ENCODE measurements at regions not wholly inside any gene's neighbourhood (a gene's known extent, or its start where the extent isn't known, plus 50 kb on each side); places are given as distances from the start of the nearest gene placed in this dataset.

DNA sequence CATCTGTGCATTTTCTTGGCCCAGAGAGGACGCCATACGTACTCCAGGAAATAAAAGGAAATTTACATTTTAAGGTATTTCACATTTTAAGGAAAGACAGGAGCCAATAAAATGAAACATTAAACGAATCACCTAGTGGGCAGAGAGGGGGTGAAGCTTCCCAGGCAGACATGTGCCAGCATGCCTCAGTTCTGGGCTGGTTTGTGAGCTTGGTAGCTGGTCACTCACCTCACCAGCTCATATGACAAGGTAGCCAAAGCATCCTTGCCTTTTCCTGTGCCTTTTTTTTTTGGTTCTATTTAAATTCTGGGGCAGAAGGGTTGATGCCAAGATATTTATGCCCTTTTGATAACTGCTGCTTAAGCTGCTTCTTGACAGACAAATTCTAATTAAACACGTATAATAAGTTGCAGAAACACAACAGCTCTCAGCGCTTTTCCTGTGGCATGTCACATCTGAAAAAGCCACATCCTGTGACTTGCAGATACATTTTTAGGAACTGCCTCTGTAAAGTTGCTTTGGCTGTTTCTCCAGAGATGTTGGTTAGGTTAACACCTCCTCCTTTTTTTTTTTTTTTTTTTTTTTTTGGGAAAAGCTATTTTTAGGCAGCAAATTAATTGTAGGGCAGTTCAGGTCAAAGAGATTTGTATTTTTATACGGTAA, 218.6 kb downstream of the PDCD6IP start:
- TF ChIP-seq, protein P1, sequence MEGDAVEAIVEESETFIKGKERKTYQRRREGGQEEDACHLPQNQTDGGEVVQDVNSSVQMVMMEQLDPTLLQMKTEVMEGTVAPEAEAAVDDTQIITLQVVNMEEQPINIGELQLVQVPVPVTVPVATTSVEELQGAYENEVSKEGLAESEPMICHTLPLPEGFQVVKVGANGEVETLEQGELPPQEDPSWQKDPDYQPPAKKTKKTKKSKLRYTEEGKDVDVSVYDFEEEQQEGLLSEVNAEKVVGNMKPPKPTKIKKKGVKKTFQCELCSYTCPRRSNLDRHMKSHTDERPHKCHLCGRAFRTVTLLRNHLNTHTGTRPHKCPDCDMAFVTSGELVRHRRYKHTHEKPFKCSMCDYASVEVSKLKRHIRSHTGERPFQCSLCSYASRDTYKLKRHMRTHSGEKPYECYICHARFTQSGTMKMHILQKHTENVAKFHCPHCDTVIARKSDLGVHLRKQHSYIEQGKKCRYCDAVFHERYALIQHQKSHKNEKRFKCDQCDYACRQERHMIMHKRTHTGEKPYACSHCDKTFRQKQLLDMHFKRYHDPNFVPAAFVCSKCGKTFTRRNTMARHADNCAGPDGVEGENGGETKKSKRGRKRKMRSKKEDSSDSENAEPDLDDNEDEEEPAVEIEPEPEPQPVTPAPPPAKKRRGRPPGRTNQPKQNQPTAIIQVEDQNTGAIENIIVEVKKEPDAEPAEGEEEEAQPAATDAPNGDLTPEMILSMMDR (IDR thresholded peaks at IDR 0.05; ENCODE audit: low read depth, low read length, missing control alignments) = no peak
- DNase-seq (ENCODE audit: low read depth) = peak; percentile 12
- H3K4me3 ChIP-seq (ENCODE audit: low read depth, low read length) = no peak overlapping the region

DNA sequence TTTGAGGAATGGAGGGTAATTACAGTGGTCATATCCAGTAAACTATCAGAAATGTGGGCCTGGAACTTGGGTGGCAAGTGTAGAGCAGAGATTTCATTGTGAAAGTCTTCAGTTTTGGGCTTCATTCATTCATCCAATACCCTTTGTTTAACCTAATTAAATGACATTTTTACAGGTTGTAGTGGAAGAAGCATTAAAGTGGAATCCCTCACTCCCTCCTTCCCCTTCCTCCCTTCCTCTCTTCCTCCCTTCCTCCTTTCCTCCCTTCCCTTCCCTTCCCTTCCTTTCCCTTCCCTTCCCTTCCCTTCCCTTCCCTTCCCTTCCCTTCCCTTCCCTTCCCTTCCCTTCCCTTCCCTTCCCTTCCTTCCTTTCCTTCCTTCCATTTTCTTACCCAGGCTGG, 219.3 kb downstream of the PDCD6IP start:
- TF ChIP-seq, protein P1 (IDR thresholded peaks at IDR 0.05; ENCODE audit: low read depth, low read length, missing control alignments) = no peak
- H3K4me3 ChIP-seq (ENCODE audit: low read depth, low read length) = no peak overlapping the region
- no peak for DNase-seq (ENCODE audit: low read depth)

DNA sequence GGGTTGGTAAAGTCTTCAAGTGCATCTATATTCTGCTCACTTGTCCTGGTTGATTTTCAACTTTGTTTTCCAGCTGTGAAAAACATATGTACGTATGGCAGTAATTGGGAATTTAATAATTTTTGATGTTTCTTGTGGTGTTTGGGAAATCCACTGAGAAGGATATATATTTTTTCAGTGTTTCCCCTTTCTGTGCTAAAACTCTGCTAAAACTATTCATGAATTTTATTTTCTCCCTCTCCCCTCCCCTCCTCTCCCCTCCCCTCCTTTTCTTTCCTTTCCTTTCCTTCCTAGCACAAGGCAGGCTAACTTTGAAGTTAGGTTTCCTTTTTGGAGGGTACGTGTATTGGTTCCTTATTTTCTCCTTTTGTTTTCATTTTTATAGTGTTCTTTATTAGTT, 220.7 kb downstream of the PDCD6IP start:
- TF ChIP-seq, protein P1 (IDR thresholded peaks at IDR 0.05; ENCODE audit: low read depth, low read length, missing control alignments) = no peak
- DNase-seq (ENCODE audit: low read depth) = no peak
- no peak overlapping the region for H3K4me3 ChIP-seq (ENCODE audit: low read depth, low read length)

DNA sequence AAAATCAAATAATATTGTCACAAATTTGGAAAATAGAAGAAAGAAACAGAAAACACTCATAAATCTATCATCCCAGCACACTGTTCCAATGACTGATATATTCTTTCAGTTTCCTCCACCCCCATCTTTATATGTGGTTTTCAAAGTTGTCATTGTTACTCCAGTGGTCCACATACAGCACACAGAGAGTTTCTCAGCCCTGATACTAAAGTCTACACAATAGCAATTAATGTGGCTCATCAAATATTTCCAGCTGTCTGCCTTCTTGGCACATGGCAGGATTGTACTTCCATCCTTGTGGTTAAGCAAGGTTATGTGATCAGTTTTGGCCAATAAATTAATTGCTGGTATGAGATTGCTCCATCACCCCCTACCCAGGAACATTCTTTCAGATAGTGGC, 221.7 kb downstream of the PDCD6IP start:
- no peak for DNase-seq (ENCODE audit: low read depth)
- no peak overlapping the region for H3K4me3 ChIP-seq (ENCODE audit: low read depth, low read length)
- TF ChIP-seq, protein P1 (IDR thresholded peaks at IDR 0.05; ENCODE audit: low read depth, low read length, missing control alignments) = no peak

DNA sequence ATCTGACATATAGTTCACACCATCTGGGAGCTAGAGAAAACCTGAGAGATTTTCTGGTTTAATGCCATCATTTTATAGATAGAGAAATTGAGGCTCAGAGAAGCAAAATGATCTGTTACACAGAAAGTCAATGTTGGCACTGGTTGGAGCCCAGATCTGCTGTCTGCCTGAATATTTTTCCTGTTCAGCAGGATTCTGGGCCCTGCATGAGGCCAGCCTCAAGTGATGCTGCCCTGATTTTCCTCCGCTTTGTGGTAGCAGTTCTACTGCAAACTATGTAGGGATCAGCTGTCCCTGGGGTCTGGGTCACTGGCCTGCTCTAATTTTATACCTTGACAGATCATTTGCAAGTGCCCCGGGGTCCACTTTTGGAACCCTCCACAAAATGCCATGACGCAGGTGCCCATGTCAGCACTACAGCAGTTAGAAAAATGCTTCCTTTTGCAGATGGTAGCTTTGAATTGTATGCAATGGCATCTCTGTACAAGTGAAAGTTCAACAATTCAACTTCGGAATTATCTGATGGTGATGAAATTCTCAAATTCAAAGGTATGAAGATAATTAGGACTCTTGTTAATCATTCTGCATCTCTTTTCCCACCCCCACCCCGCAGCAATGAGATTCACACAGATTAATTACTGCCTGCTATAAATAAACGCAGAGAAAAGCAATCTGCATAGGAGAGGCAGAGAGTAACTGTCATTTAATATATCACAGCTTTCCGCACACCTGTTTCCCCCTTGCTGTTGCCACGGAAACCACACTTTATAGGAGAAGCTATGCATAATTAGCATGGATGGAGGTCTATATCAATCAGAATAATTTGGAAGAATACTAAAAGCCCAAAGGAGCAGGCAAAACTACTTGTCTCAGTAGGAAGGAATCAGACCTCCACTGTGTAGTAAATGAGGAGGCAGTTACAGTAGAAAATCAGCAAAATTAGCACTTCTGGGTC, 222.6 kb downstream of the PDCD6IP start:
- H3K4me3 ChIP-seq (ENCODE audit: low read depth, low read length) = no peak overlapping the region
- DNase-seq (ENCODE audit: low read depth) = no peak
- TF ChIP-seq, protein P1 (IDR thresholded peaks at IDR 0.05; ENCODE audit: low read depth, low read length, missing control alignments) = no peak

DNA sequence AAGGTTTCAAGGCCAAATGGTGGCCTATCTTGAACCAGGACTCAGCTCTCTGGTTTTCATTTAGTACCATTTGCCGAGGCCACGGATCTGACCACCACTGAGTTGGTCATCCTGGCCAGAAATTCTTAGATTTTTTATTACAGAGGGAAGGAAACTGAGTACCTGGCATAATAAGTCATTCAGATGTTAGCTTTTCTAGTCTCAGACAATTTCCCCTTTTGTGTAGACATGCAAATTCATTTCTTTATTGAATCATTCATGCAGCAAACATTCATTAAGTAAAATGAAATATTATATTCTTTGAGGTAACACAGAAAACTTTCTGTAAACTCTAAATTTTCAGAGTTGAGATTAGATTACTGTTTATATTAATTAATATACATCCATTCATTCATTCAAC, 223.7 kb downstream of the PDCD6IP start:
- H3K4me3 ChIP-seq (ENCODE audit: low read depth, low read length) = no peak overlapping the region
- no peak for DNase-seq (ENCODE audit: low read depth)
- TF ChIP-seq, protein P1 (IDR thresholded peaks at IDR 0.05; ENCODE audit: low read depth, low read length, missing control alignments) = no peak

Data from GM12864 (cell line).